HepG2 (cell line): ENCODE measurements at regions not wholly inside any gene's neighbourhood (a gene's known extent, or its start where the extent isn't known, plus 50 kb on each side); places are given as distances from the start of the nearest gene placed in this dataset.

ENCODE experiments used
- ATAC-seq: fragments of 200-7000 bp; cut with Tn5 transposase; 3 replicates; pipeline ENCODE4 v1.9.1; 2020; ENCODE audit warnings: mild to moderate bottlenecking, moderate library complexity
- BruUV-seq: library from RNA; stranded (reverse); fragments of 400-500 nt; replicated peaks from 2 replicates; lab custom pipeline; 2021; lab: Mats Ljungman, UMichigan
- CTCF ChIA-PET: fragments of 300-600 bp; formaldehyde crosslinking; extraction: SDS; loops from one replicate; lab custom pipeline; 2021; ENCODE audit warnings: low total read pairs, inconsistent platforms, low intra/inter-chr PET ratio; lab: Yijun Ruan, JAX
- POLR2A ChIA-PET: fragments of 350-600 bp; sonication (Branson Sonifier 250); formaldehyde crosslinking; loops from one replicate; lab custom pipeline; 2020; ENCODE audit warnings: antibody characterized with exemption, inconsistent platforms; lab: Yijun Ruan, JAX
- DNase-seq: peaks from one replicate; pipeline ENCODE4 v3.0.0-alpha.2; 2015; ENCODE audit warnings: low spot score
- FAIRE-seq: peaks from 3 replicates; lab custom pipeline; 2011; peaks lifted over from hg19 to GRCh38; lab: Jason Lieb, UNC
- H2AFZ ChIP-seq: one replicate; pipeline ENCODE4 v1.6.1; 2011; ENCODE audit warnings: low read length, inconsistent platforms
- H3K27ac ChIP-seq: fragments of 300-600 bp; 3 replicates; pipeline ENCODE4 v1.8.0; 2011; ENCODE audit warnings: mixed run types, mild to moderate bottlenecking, mixed read lengths, low read length, inconsistent platforms; ENCODE audit not compliant: insufficient read depth; ENCODE audit errors: extremely low read length
- H3K27me3 ChIP-seq, 2 experiments: fragments of 200-600 bp in 1 of 2; 2 replicates in 1 of 2; 3 replicates in 1 of 2; pipeline versions ENCODE4 v1.6.0 to v1.8.0; 2011; ENCODE audit warnings: low read length in 2 of 2, mild to moderate bottlenecking in 2 of 2, moderate library complexity in 2 of 2, inconsistent platforms in 1 of 2; ENCODE audit not compliant: insufficient read depth in 2 of 2, control insufficient read depth in 1 of 2
- H3K36me3 ChIP-seq, 2 experiments: fragments of 200-600 bp in 1 of 2; replicated peaks in 1 of 2; 2 replicates in 1 of 2; 3 replicates in 1 of 2; pipeline versions ENCODE4 v1.5.1 to v1.8.0; 2011; ENCODE audit warnings: low read length in 2 of 2, inconsistent platforms in 1 of 2; ENCODE audit not compliant: insufficient read depth in 2 of 2, control insufficient read depth in 1 of 2
- H3K4me1 ChIP-seq: 2 replicates; pipeline ENCODE4 v1.5.1; 2012; ENCODE audit warnings: low read length, inconsistent platforms; ENCODE audit not compliant: insufficient read depth
- H3K4me2 ChIP-seq: 2 replicates; pipeline ENCODE4 v1.6.0; 2011; ENCODE audit warnings: low read depth, low read length, inconsistent platforms
- H3K4me3 ChIP-seq, 3 experiments: fragments of 200-600 bp in 1 of 3; sonication (generic), shearing (Covaris generic) in 1 of 3; replicated peaks in 1 of 3; 2 replicates each; pipeline ENCODE4 v1.5.1; 2011 to 2016; ENCODE audit warnings: low read length in 3 of 3, inconsistent platforms in 2 of 3, low read depth in 2 of 3, mild to moderate bottlenecking in 2 of 3, control low read depth in 1 of 3, mixed read lengths in 1 of 3; ENCODE audit not compliant: insufficient read depth in 1 of 3
- H3K79me2 ChIP-seq: one replicate; pipeline ENCODE4 v1.6.1; 2011; ENCODE audit warnings: low read length, inconsistent platforms; ENCODE audit not compliant: insufficient read depth
- H3K9ac ChIP-seq: 2 replicates; pipeline ENCODE4 v1.6.0; 2011; ENCODE audit warnings: mild to moderate bottlenecking, low read depth, low read length, inconsistent platforms; ENCODE audit not compliant: insufficient read depth
- H3K9me3 ChIP-seq: 2 replicates; pipeline ENCODE4 v1.5.1; 2012; ENCODE audit warnings: mild to moderate bottlenecking, low read length
- H4K20me1 ChIP-seq: 2 replicates; pipeline ENCODE4 v1.6.0; 2011; ENCODE audit warnings: inconsistent platforms, mild to moderate bottlenecking, low read length, moderate library complexity; ENCODE audit not compliant: insufficient read depth
- ATF7 ChIP-seq, 2 experiments: fragments of 450-650 bp in 1 of 2; sonication (generic) in 1 of 2; formaldehyde crosslinking in 1 of 2; IDR thresholded peaks; 2 replicates each; pipeline versions ENCODE4 v1.4.0 to v1.6.1; 2016 to 2020; ENCODE audit warnings: antibody characterized with exemption in 1 of 2, mild to moderate bottlenecking in 1 of 2, missing genetic modification reagents in 1 of 2
- CBX1 ChIP-seq: IDR thresholded peaks from one replicate; pipeline ENCODE4 v1.6.1; 2016; ENCODE audit warnings: antibody characterized with exemption, low read depth
- EED ChIP-seq: sonication (generic); formaldehyde crosslinking; IDR thresholded peaks from 2 replicates; pipeline ENCODE4 v1.5.0; 2020; ENCODE audit warnings: mild to moderate bottlenecking, missing genetic modification reagents
- GZF1 ChIP-seq: sonication (generic); formaldehyde crosslinking; IDR thresholded peaks from 2 replicates; pipeline ENCODE4 v1.5.1; 2020; ENCODE audit warnings: mild to moderate bottlenecking, missing genetic modification reagents
- IKZF4 ChIP-seq: sonication (generic); formaldehyde crosslinking; IDR thresholded peaks from 2 replicates; pipeline ENCODE4 v1.5.1; 2020; ENCODE audit warnings: borderline replicate concordance, mild to moderate bottlenecking, low read depth, missing genetic modification reagents; ENCODE audit errors: not compliant biosample characterization
- MED8 ChIP-seq: sonication (generic); formaldehyde crosslinking; IDR thresholded peaks from 2 replicates; pipeline ENCODE4 v1.8.1; 2023; ENCODE audit warnings: mild to moderate bottlenecking, missing genetic modification reagents; ENCODE audit not compliant: insufficient replicate concordance
- MEIS1 ChIP-seq: sonication (generic); formaldehyde crosslinking; IDR thresholded peaks from 2 replicates; pipeline ENCODE4 v1.9.0; 2021; ENCODE audit warnings: mild to moderate bottlenecking, missing genetic modification reagents, moderate library complexity, borderline replicate concordance
- PITX1 ChIP-seq: sonication (generic); formaldehyde crosslinking; IDR thresholded peaks from 2 replicates; pipeline ENCODE4 v1.5.1; 2020; ENCODE audit warnings: mild to moderate bottlenecking, missing genetic modification reagents
- REXO4 ChIP-seq: sonication (generic); formaldehyde crosslinking; IDR thresholded peaks from 2 replicates; pipeline ENCODE4 v1.8.0; 2022; ENCODE audit warnings: missing genetic modification reagents, mild to moderate bottlenecking, borderline replicate concordance
- SRY ChIP-seq: sonication (generic); formaldehyde crosslinking; IDR thresholded peaks from 2 replicates; pipeline ENCODE4 v1.8.0; 2022; ENCODE audit warnings: mild to moderate bottlenecking, missing genetic modification reagents
- XRCC5 ChIP-seq: fragments of 200-400 bp; formaldehyde crosslinking; optimal IDR thresholded peaks from 2 replicates; pipeline ENCODE3; 2017; ENCODE audit warnings: mild to moderate bottlenecking, low read length
- ZMAT3 ChIP-seq: sonication (generic); formaldehyde crosslinking; conservative IDR thresholded peaks from 2 replicates; pipeline ENCODE4 v1.7.0; 2021; ENCODE audit warnings: missing genetic modification reagents
- ZNF574 ChIP-seq: sonication (generic); formaldehyde crosslinking; IDR thresholded peaks from 2 replicates; pipeline ENCODE4 v1.4.0; 2020; ENCODE audit warnings: missing genetic modification reagents
- ZNF737 ChIP-seq: sonication (generic); formaldehyde crosslinking; IDR thresholded peaks from 2 replicates; pipeline ENCODE4 v1.5.0; 2020; ENCODE audit warnings: missing genetic modification reagents, mild to moderate bottlenecking, borderline replicate concordance
- WGBS: methylation state at CpG from one replicate; pipeline ENCODE4 v1.1.6; 2017; ENCODE audit warnings: low lambda C conversion rate; 5-methylcytosine and 5-hydroxymethylcytosine counted together
- in situ Hi-C: cut with HindIII; loops from 2 replicates; pipeline ENCODE4 v1.10.0; 2017; ENCODE audit warnings: low pct_unique_long_range_greater_than_20kb; ENCODE audit not compliant: extremely low pct_ligation_motif_present
- intact Hi-C: fragments of 100-400 bp; cut with micrococcal nuclease; formaldehyde crosslinking; loops from one replicate; pipeline ENCODE4 v1.10.0; 2022; ENCODE audit not compliant: unreplicated experiment

GRCh38 chr20:56809668-56810067 lies 180.6 kb downstream of the TFAP2C start:
- Histone ChIP-seq H3K9me3 (no peaks in the 10 kb centered on the region), H3K4me3 (no peak overlapping the region), H4K20me1 (no peaks in the 10 kb centered on the region), H3K4me1 (no peaks in the 10 kb centered on the region), H2AFZ (no peak overlapping the region), H3K9ac (no peak overlapping the region), H3K27me3 (peaks cover 11 to 65% of the 10 kb centered on the region in 2 experiments), H3K27ac (no peak overlapping the region), H3K4me2 (no peak overlapping the region), H3K36me3 (no peaks in the 10 kb centered on the region), H3K79me2 (no peaks in the 10 kb centered on the region)
- intact Hi-C loops: no loop called here
- in situ Hi-C loops: no loop called here
- TF ChIP-seq PITX1: no peak
- no peak for TF ChIP-seq REXO4 (CRISPR knock-in tag)
- no peak for TF ChIP-seq MEIS1 (CRISPR knock-in tag)
- TF ChIP-seq XRCC5: no peak
- no peak for TF ChIP-seq IKZF4 (CRISPR knock-in tag)
- TF ChIP-seq SRY: no peak
- TF ChIP-seq CBX1: no peak
- TF ChIP-seq ZNF574: no peak
- TF ChIP-seq GZF1 (CRISPR knock-in tag): no peak
- TF ChIP-seq ZNF737: no peak
- TF ChIP-seq MED8 (CRISPR knock-in tag): no peak
- TF ChIP-seq EED (CRISPR knock-in tag): no peak
- TF ChIP-seq ATF7 (IDR thresholded peaks at IDR 0.05): no peak
- no peak for TF ChIP-seq ATF7 (CRISPR knock-in tag; IDR thresholded peaks at IDR 0.05)
- TF ChIP-seq ZMAT3 (CRISPR knock-in tag): no peak
- BruUV-seq: no TSS peak
- WGBS: 23% methylated on average over 12 of the region's 12 CpGs
- CTCF ChIA-PET: no interaction called here
- ATAC-seq (no peak), DNase-seq (no peak), FAIRE-seq (no peak)
- POLR2A ChIA-PET: no interaction called here
